Progenitor cell of endocrine pancreas (in vitro differentiated cells): ENCODE measurements at regions not wholly inside any gene's neighbourhood (a gene's known extent, or its start where the extent isn't known, plus 50 kb on each side); places are given as distances from the start of the nearest gene placed in this dataset.

Experiments
- DNase-seq: peaks from one replicate; pipeline ENCODE4 v3.0.0; 2021; ENCODE audit warnings: low spot score; ENCODE audit not compliant: unreplicated experiment
- H3K27ac Mint-ChIP-seq: 2 replicates; pipeline ENCODE4 v1.8.0; 2021; ENCODE audit warnings: mild to moderate bottlenecking, moderate library complexity, mixed read lengths
- H3K27me3 Mint-ChIP-seq: 2 replicates; pipeline ENCODE4 v1.8.0; 2021; ENCODE audit warnings: mixed read lengths
- H3K36me3 Mint-ChIP-seq: 2 replicates; pipeline ENCODE4 v1.8.0; 2022; ENCODE audit warnings: mixed read lengths; ENCODE audit not compliant: insufficient read depth
- H3K4me1 Mint-ChIP-seq: 2 replicates; pipeline ENCODE4 v1.8.0; 2021; ENCODE audit warnings: low read depth, mixed read lengths
- H3K4me3 Mint-ChIP-seq: 2 replicates; pipeline ENCODE4 v1.8.0; 2021; ENCODE audit warnings: low read depth, mild to moderate bottlenecking, moderate library complexity, mixed read lengths
- H3K9me3 Mint-ChIP-seq: 2 replicates; pipeline ENCODE4 v1.8.0; 2021; ENCODE audit warnings: low read depth, mixed read lengths
- TF ChIP-seq, protein P1 (sequence below): fragments of 200-600 bp; sonication (generic); IDR thresholded peaks from one replicate; pipeline ENCODE4 v1.5.0; 2021; ENCODE audit warnings: antibody characterized with exemption, mild to moderate bottlenecking; ENCODE audit not compliant: unreplicated experiment

DNA sequence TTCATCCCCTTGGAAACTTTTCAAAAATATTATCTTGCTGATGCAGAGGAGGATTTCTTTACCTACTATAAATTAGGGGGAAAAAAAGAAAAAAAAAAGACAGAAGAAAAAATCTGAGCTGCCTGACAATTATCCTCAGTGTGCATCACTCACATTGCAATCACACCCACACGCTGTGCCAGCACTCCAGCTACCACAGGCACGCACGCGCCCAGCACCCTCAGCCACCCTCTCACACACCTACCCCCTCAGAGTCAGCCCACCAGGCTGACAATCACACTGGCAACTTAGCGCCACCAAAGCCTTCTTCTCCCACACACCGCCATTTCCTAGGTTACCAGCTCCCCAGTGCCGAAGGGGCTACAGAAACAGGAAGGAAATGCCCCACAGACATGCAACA, 236.1 kb downstream of the KCNA4 start:
- Mint-ChIP-seq H3K4me1 (peaks cover 7% of the 10 kb centered on the region), H3K4me3 (no peak overlapping the region), H3K9me3 (no peaks in the 10 kb centered on the region), H3K36me3 (no peaks in the 10 kb centered on the region), H3K27me3 (peaks cover 5% of the 10 kb centered on the region), H3K27ac (no peak overlapping the region)
- TF ChIP-seq, protein P1, sequence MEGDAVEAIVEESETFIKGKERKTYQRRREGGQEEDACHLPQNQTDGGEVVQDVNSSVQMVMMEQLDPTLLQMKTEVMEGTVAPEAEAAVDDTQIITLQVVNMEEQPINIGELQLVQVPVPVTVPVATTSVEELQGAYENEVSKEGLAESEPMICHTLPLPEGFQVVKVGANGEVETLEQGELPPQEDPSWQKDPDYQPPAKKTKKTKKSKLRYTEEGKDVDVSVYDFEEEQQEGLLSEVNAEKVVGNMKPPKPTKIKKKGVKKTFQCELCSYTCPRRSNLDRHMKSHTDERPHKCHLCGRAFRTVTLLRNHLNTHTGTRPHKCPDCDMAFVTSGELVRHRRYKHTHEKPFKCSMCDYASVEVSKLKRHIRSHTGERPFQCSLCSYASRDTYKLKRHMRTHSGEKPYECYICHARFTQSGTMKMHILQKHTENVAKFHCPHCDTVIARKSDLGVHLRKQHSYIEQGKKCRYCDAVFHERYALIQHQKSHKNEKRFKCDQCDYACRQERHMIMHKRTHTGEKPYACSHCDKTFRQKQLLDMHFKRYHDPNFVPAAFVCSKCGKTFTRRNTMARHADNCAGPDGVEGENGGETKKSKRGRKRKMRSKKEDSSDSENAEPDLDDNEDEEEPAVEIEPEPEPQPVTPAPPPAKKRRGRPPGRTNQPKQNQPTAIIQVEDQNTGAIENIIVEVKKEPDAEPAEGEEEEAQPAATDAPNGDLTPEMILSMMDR, result no peak
- no peak for DNase-seq

DNA sequence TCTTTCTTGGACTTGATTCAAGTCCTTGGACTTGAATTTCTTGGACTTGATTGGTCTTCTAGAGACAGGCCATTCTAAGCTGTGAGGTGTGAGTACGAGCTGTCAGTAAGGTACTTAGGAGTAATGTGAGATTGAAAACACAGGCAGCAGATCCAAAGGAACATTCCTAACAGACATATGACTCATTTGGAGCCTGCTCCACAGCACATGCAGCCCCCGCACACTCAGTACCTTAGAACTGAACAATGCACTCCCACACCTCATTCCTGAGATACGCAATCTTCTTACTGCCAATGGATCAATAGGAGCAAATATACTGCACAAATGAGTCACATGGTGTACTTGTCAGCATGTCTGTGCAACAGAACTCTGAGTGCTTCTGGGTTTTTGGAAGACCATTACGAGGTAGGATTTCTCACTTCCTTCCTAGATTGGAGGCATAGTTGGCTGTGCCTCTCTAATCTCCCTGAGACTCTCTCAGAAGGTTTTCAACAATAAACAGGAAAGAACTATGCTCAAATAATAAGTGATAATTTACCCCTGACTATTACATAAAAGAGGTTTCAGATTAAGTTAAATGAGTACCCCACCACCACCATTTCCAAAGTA, 243.1 kb downstream of the KCNA4 start:
- H3K9me3 Mint-ChIP-seq, result peaks cover 6% of the 10 kb centered on the region
- H3K27ac Mint-ChIP-seq, result peak overlapping the region; percentile 96
- H3K36me3 Mint-ChIP-seq, result peaks cover 4% of the 10 kb centered on the region
- H3K27me3 Mint-ChIP-seq, result no peaks in the 10 kb centered on the region
- peak; percentile 19 for DNase-seq
- peaks cover 14% of the 10 kb centered on the region for H3K4me1 Mint-ChIP-seq
- TF ChIP-seq, protein P1, result no peak
- peak overlapping the region; percentile 1 for H3K4me3 Mint-ChIP-seq

DNA sequence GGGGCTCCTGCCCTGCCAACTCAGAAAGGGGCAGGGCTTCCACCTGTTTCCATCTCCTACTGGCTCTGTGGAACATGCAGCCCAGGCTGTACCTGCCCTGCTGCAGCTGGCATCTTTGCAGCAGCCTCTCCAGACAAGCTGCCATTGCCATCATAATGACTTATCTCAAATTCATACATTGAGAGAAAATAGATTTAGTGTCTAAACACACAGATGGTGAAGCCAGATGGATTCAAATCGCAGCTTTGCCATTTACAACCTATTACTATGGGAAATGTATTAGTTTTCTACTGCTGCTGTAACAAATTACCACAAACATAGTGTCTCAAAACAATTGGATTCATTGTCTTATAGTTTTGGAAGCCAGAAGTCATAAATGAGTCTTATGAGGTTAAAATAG, 260.0 kb downstream of the KCNA4 start:
- DNase-seq, result no peak
- H3K27ac Mint-ChIP-seq, result no peak overlapping the region

DNA sequence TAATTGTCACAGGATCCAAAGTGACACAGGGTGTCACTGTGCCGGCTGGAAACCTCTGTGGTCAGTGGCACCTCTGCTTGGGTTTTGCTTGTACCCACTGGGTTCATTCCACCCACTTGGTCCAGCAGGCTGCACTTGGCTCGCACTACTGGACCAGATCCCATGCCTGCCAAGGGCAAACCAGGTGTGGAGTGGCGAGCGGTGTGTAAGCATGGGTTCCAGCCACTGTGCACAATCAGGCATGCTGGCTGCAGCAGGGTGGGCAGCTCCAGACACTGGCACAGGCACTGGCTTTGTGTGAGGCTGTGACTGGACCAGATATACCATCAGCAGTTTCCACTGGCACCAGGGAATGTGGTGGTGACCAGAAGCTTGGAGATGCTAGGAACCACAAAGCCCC, 261.4 kb downstream of the KCNA4 start:
- Mint-ChIP-seq H3K4me1 (no peaks in the 10 kb centered on the region), H3K4me3 (no peak overlapping the region), H3K27me3 (peaks cover 2% of the 10 kb centered on the region), H3K36me3 (no peaks in the 10 kb centered on the region), H3K9me3 (no peaks in the 10 kb centered on the region), H3K27ac (no peak overlapping the region)
- TF ChIP-seq, protein P1, result no peak
- no peak for DNase-seq

More for the DNA sequence above, 260.0 kb downstream of the KCNA4 start:
- H3K4me1 Mint-ChIP-seq, result no peaks in the 10 kb centered on the region
- TF ChIP-seq, protein P1, result no peak
- no peak overlapping the region for H3K4me3 Mint-ChIP-seq
- H3K27me3 Mint-ChIP-seq, result peaks cover 2% of the 10 kb centered on the region
- H3K36me3 Mint-ChIP-seq, result no peaks in the 10 kb centered on the region
- H3K9me3 Mint-ChIP-seq, result no peaks in the 10 kb centered on the region

DNA sequence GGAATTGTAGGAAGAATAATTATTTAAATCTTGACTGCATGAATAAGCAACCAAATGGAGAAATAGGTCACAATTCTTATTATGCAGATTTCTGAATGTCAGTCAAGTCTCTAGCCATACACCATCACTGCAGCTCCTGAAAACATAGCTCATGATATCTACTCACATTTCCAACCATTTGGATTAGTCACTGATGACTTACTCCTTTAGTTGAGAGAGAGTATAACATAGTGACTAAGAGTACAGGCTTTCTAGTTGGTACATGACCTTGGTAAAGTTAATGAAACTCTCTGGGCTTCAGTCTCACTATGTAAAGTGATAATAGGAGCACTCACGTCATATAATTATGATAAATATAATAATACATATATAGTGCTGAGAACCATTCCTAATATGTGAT, 265.2 kb downstream of the KCNA4 start:
- H3K4me1 Mint-ChIP-seq, result no peaks in the 10 kb centered on the region
- H3K36me3 Mint-ChIP-seq, result no peaks in the 10 kb centered on the region
- no peak overlapping the region for H3K27ac Mint-ChIP-seq
- H3K4me3 Mint-ChIP-seq, result no peak overlapping the region
- no peaks in the 10 kb centered on the region for H3K27me3 Mint-ChIP-seq
- no peaks in the 10 kb centered on the region for H3K9me3 Mint-ChIP-seq
- TF ChIP-seq, protein P1, result no peak
- no peak for DNase-seq
